ENCODE measurements at regions not wholly inside any gene's neighbourhood (a gene's known extent, or its start where the extent isn't known, plus 50 kb on each side); places are given as distances from the start of the nearest gene placed in this dataset.

- TF ChIP-seq TP53 (CRISPR knock-in tag; IDR thresholded peaks at IDR 0.05) (no peak), NFE2L2 (conservative IDR thresholded peaks at IDR 0.05; ENCODE audit: low read length) (no peak), CTCF (IDR thresholded peaks at IDR 0.05) (no peak), ZC3H11A (IDR thresholded peaks at IDR 0.05) (no peak), FOSB (CRISPR knock-in tag; IDR thresholded peaks at IDR 0.05) (no peak), POLR2AphosphoS2 (conservative IDR thresholded peaks at IDR 0.05; ENCODE audit: low read length) (no peak), HEYL (CRISPR knock-in tag; IDR thresholded peaks at IDR 0.05) (no peak), ATOH8 (CRISPR knock-in tag; IDR thresholded peaks at IDR 0.05; ENCODE audit: low read depth) (no peak), FOSL2 (IDR thresholded peaks at IDR 0.05) (no peak), FOSL2 (CRISPR knock-in tag; IDR thresholded peaks at IDR 0.05) (no peak), HMGXB4 (CRISPR knock-in tag; IDR thresholded peaks at IDR 0.05; ENCODE audit: borderline replicate concordance) (no peak), USF2 (IDR thresholded peaks at IDR 0.05) (no peak), KDM5A (IDR thresholded peaks at IDR 0.05) (no peak), KDM1A (IDR thresholded peaks at IDR 0.05; ENCODE audit: low read depth) (no peak), HOXB5 (CRISPR knock-in tag; IDR thresholded peaks at IDR 0.05) (no peak), PBX3 (IDR thresholded peaks at IDR 0.05) (no peak), NR3C1 (IDR thresholded peaks at IDR 0.05) (no peak), BHLHE40 (IDR thresholded peaks at IDR 0.05; ENCODE audit: low read depth, low read length) (no peak)
- no peaks in the 10 kb centered on the region for H3K9me3 ChIP-seq
- no peak overlapping the region for H3K4me3 ChIP-seq
- ChIA-PET POLR2A (no interaction called here), CTCF (no interaction called here)
- ATAC-seq, result no peak
- H3K4me2 ChIP-seq, result no peak overlapping the region
- DNase-seq (ENCODE audit: low read depth in 1 of 2, low spot score in 1 of 2), result no peak
- WGBS (ENCODE audit: missing lambda C conversion rate), result 3% methylated on average over 3 of the region's 3 CpGs
- no peaks in the 10 kb centered on the region for H3K4me1 ChIP-seq
- H3K27ac ChIP-seq, result no peak overlapping the region
- no peak for FAIRE-seq
Measured at GRCh38 chr14:84554136-84554535, 975.8 kb upstream of the FLRT2 start.

- CTCF ChIA-PET, result interaction anchor here (0.7 kb wide), 1 partner anchor 17 kb away, joined by 3 read pairs; no protein-coding TSS in a partner anchor
- Histone ChIP-seq H3K9me3 (no peaks in the 10 kb centered on the region), H3K27ac (no peak overlapping the region), H3K4me3 (no peak overlapping the region), H3K4me1 (no peaks in the 10 kb centered on the region), H3K4me2 (no peak overlapping the region)
- POLR2A ChIA-PET, result no interaction called here
- 5% methylated on average over 2 of the region's 2 CpGs for WGBS (ENCODE audit: missing lambda C conversion rate)
- FAIRE-seq, result no peak
- no peak for ATAC-seq
- no peak for TF ChIP-seq HES2 (IDR thresholded peaks at IDR 0.05)
- TF ChIP-seq JUN (IDR thresholded peaks at IDR 0.05), result no peak
- TF ChIP-seq HOXB13 (CRISPR knock-in tag; IDR thresholded peaks at IDR 0.05; ENCODE audit: low read depth), result no peak
- TF ChIP-seq HOXA7 (CRISPR knock-in tag; IDR thresholded peaks at IDR 0.05), result no peak
- no peak for TF ChIP-seq ATOH8 (CRISPR knock-in tag; IDR thresholded peaks at IDR 0.05; ENCODE audit: low read depth)
- no peak for TF ChIP-seq KDM1A (IDR thresholded peaks at IDR 0.05; ENCODE audit: low read depth)
- no peak for DNase-seq (ENCODE audit: low read depth in 1 of 2, low spot score in 1 of 2)
Measured at GRCh38 chr14:84555493-84555892, 974.5 kb upstream of the FLRT2 start.
